ENCODE measurements at regions not wholly inside any gene's neighbourhood (a gene's known extent, or its start where the extent isn't known, plus 50 kb on each side); places are given as distances from the start of the nearest gene placed in this dataset.

- ChIA-PET CTCF (interaction anchor here (0.6 kb wide), 1 partner anchor 38 kb away, joined by 3 read pairs; no protein-coding TSS in a partner anchor), POLR2A (ENCODE audit: unreplicated experiment) (no interaction called here)
- H3K4me2 ChIP-seq (ENCODE audit: low read depth, low read length): no peak overlapping the region
- no peak overlapping the region for H3K56ac ChIP-seq (ENCODE audit: extremely low read depth, insufficient read depth, low read length)
- H4K20me1 ChIP-seq (ENCODE audit: insufficient read depth, low read length): no peaks in the 10 kb centered on the region
- dilution Hi-C loops (cut with HindIII; ENCODE audit: low sequenced_read_pairs, unreplicated experiment): no loop called here
- H3K14ac ChIP-seq (replicated peaks; ENCODE audit: low read depth, low read length): no peak overlapping the region
- H3K23ac ChIP-seq (ENCODE audit: low read depth, low read length): no peak overlapping the region
- DNase-seq (no peak), ATAC-seq (ENCODE audit: low read depth) (no peak)
- no peaks in the 10 kb centered on the region for H3K36me3 ChIP-seq (ENCODE audit: control insufficient read depth, insufficient read depth, low read length)
- no peak overlapping the region for H4K8ac ChIP-seq (ENCODE audit: low read depth in 2 of 2, low read length in 2 of 2)
- no peak overlapping the region for H2BK15ac ChIP-seq (ENCODE audit: low read depth, low read length)
- H3K18ac ChIP-seq (ENCODE audit: low read depth, low read length): no peak overlapping the region
- intact Hi-C loops (cut with micrococcal nuclease): no loop called here
- peaks cover 9% of the 10 kb centered on the region for H3K27me3 ChIP-seq (ENCODE audit: control insufficient read depth, insufficient read depth, low read length)
- H4K5ac ChIP-seq (ENCODE audit: low read depth, low read length): no peak overlapping the region
- no peaks in the 10 kb centered on the region; the same call in 1 of the 2 replicates for H3K9me1 ChIP-seq (ENCODE audit: insufficient read depth, low read length)
- in situ Hi-C loops (cut with MboI; ENCODE audit: low sequenced_read_pairs): no loop called here
- H2BK120ac ChIP-seq (ENCODE audit: low read depth, low read length): no peak overlapping the region
- H3K9me3 ChIP-seq (ENCODE audit: control insufficient read depth, insufficient read depth, low read length): no peaks in the 10 kb centered on the region
- H4K91ac ChIP-seq (ENCODE audit: insufficient read depth, low read depth, low read length): no peak overlapping the region
- H3K27ac ChIP-seq (ENCODE audit: insufficient read depth, low read length): no peak overlapping the region
- no peak overlapping the region for H2AFZ ChIP-seq (replicated peaks; ENCODE audit: low read length, poor library complexity)
- no peak overlapping the region for H2AK5ac ChIP-seq (ENCODE audit: low read depth, low read length)
- peak overlapping the region; percentile 42 for H2AK9ac ChIP-seq (replicated peaks; ENCODE audit: low read depth, low read length, poor library complexity)
- H3K4ac ChIP-seq (ENCODE audit: low read depth, low read length): no peak overlapping the region
- no peak overlapping the region for H2BK20ac ChIP-seq (ENCODE audit: low read depth, low read length)
- H2BK5ac ChIP-seq (ENCODE audit: low read depth, low read length, poor library complexity, severe bottlenecking): no peak overlapping the region
- H3K4me1 ChIP-seq (ENCODE audit: control insufficient read depth, insufficient read depth, low read length): no peaks in the 10 kb centered on the region
- H3K4me3 ChIP-seq (ENCODE audit: insufficient read depth, low read depth, low read length): no peak overlapping the region
- no peak overlapping the region for H3K9ac ChIP-seq (ENCODE audit: low read depth, low read length)
- BruUV-seq (replicated peaks): no TSS peak
- no peak for TF ChIP-seq RAD21 (IDR thresholded peaks at IDR 0.05; ENCODE audit: low read length)
- TF ChIP-seq NFE2L2 (IDR thresholded peaks at IDR 0.05; ENCODE audit: low read depth, low read length): no peak
- no peak for TF ChIP-seq MAZ (IDR thresholded peaks at IDR 0.05; ENCODE audit: borderline replicate concordance, low read depth, low read length)
- no peak for TF ChIP-seq USF2 (IDR thresholded peaks at IDR 0.05; ENCODE audit: low read depth, low read length)
- TF ChIP-seq RFX5 (IDR thresholded peaks at IDR 0.05; ENCODE audit: low read depth, low read length): no peak
- no peak for TF ChIP-seq FOS (IDR thresholded peaks at IDR 0.05; ENCODE audit: low read depth, low read length)
- no peak for TF ChIP-seq ELK1 (IDR thresholded peaks at IDR 0.05; ENCODE audit: borderline replicate concordance, low read depth, low read length)
- no peak for TF ChIP-seq CEBPB (IDR thresholded peaks at IDR 0.05; ENCODE audit: low read depth, low read length)
- no peak for TF ChIP-seq MXI1 (IDR thresholded peaks at IDR 0.05; ENCODE audit: borderline replicate concordance, low read depth, low read length)
- no peak for TF ChIP-seq SMC3 (IDR thresholded peaks at IDR 0.05; ENCODE audit: low read depth, low read length)
- no peak for TF ChIP-seq BHLHE40 (IDR thresholded peaks at IDR 0.05; ENCODE audit: low read depth, low read length)
- no peak for TF ChIP-seq CTCF (conservative IDR thresholded peaks at IDR 0.05; ENCODE audit: low read depth, low read length)
- TF ChIP-seq MAFK (IDR thresholded peaks at IDR 0.05; ENCODE audit: low read depth, low read length): no peak
- H3K79me1 ChIP-seq (ENCODE audit: low read depth in 1 of 2, low read length in 2 of 2): no peaks in the 10 kb centered on the region
- WGBS, 2 experiments (ENCODE audit: extremely low coverage in 2 of 2, insufficient read length in 1 of 2): 100% methylated on average over 2 of the region's 5 CpGs; no CpG with 5 or more reads in 1 of the 2 experiments
Observed at GRCh38 chr3:14332392-14332791, 70.0 kb upstream of the SLC6A6 start.
